ENCODE measurements at regions not wholly inside any gene's neighbourhood (a gene's known extent, or its start where the extent isn't known, plus 50 kb on each side); places are given as distances from the start of the nearest gene placed in this dataset.

GRCh38 chr15:98390946-98391530 lies 257.3 kb upstream of the IGF1R start:
- DNase-seq, result no peak

GRCh38 chr15:98391568-98391967 lies 256.8 kb upstream of the IGF1R start:
- no peak for DNase-seq

GRCh38 chr15:98393471-98393870 lies 254.9 kb upstream of the IGF1R start:
- DNase-seq, result no peak

- DNase-seq, result no peak
These were observed 253.8 kb upstream of the IGF1R start for GRCh38 chr15:98394546-98394945.

GRCh38 chr15:98395974-98396610 lies 252.2 kb upstream of the IGF1R start:
- no peak for DNase-seq

- no peak for DNase-seq
These were observed 250.9 kb upstream of the IGF1R start for GRCh38 chr15:98397419-98397818.

GRCh38 chr15:98398056-98398455 lies 250.3 kb upstream of the IGF1R start:
- no peak for DNase-seq

- no peak for DNase-seq
These were observed 249.5 kb upstream of the IGF1R start for GRCh38 chr15:98398886-98399285.

GRCh38 chr15:98400120-98400519 lies 248.2 kb upstream of the IGF1R start:
- DNase-seq, result no peak

- no peak for DNase-seq
These were observed 247.3 kb upstream of the IGF1R start for GRCh38 chr15:98401029-98401428.

GRCh38 chr15:98402486-98402885 lies 245.9 kb upstream of the IGF1R start:
- DNase-seq, result no peak

GRCh38 chr15:98403169-98403568 lies 245.2 kb upstream of the IGF1R start:
- DNase-seq, result no peak

GRCh38 chr15:98403569-98403968 lies 244.8 kb upstream of the IGF1R start:
- DNase-seq, result no peak

GRCh38 chr15:98405013-98405412 lies 243.3 kb upstream of the IGF1R start:
- DNase-seq, result no peak

GRCh38 chr15:98408231-98408630 lies 240.1 kb upstream of the IGF1R start:
- DNase-seq, result no peak

GRCh38 chr15:98410328-98410727 lies 238.0 kb upstream of the IGF1R start:
- DNase-seq, result no peak

- DNase-seq, result no peak
These were observed 235.5 kb upstream of the IGF1R start for GRCh38 chr15:98412852-98413251.

- DNase-seq, result no peak
These were observed 234.3 kb upstream of the IGF1R start for GRCh38 chr15:98413933-98414546.

- DNase-seq, result no peak
These were observed 232.0 kb upstream of the IGF1R start for GRCh38 chr15:98416222-98416855.

GRCh38 chr15:98417346-98417745 lies 231.0 kb upstream of the IGF1R start:
- DNase-seq, result no peak

GRCh38 chr15:98418122-98418521 lies 230.2 kb upstream of the IGF1R start:
- DNase-seq, result no peak

GRCh38 chr15:98419173-98419780 lies 229.1 kb upstream of the IGF1R start:
- no peak for DNase-seq

GRCh38 chr15:98420837-98421236 lies 227.5 kb upstream of the IGF1R start:
- DNase-seq, result no peak
